K562 (cell line): ENCODE measurements at regions not wholly inside any gene's neighbourhood (a gene's known extent, or its start where the extent isn't known, plus 50 kb on each side); places are given as distances from the start of the nearest gene placed in this dataset.

ENCODE experiments used
- ATAC-seq: fragments of 200-7000 bp; cut with Tn5 transposase; 3 replicates; pipeline ENCODE4 v1.9.1; 2020; ENCODE audit warnings: moderate library complexity
- BruUV-seq: library from RNA; stranded (reverse); fragments of 400-500 nt; replicated peaks from 2 replicates; lab custom pipeline; 2021; lab: Mats Ljungman, UMichigan
- CTCF ChIA-PET: fragments of 300-600 bp; formaldehyde crosslinking; extraction: SDS; loops from one replicate; lab custom pipeline; 2021; ENCODE audit warnings: low intra/inter-chr PET ratio; lab: Yijun Ruan, JAX
- POLR2A ChIA-PET: fragments of 300-600, 350-650 bp; sonication (Branson Sonifier 250); formaldehyde crosslinking; extraction: SDS; loops from one replicate; lab custom pipeline; 2021; ENCODE audit warnings: antibody characterized with exemption, inconsistent platforms; lab: Yijun Ruan, JAX
- DNase-seq, 4 experiments: peaks; one replicate each; pipeline versions ENCODE4 v3.0.0 to v3.0.0-alpha.2; 2011 to 2018; ENCODE audit warnings: low spot score in 3 of 4, mixed read lengths in 3 of 4; ENCODE audit errors: extremely low read depth in 1 of 4
- FAIRE-seq: peaks from 2 replicates; lab custom pipeline; 2011; peaks lifted over from hg19 to GRCh38; lab: Jason Lieb, UNC
- H2AFZ ChIP-seq: 2 replicates; pipeline ENCODE4 v1.6.0; 2011; ENCODE audit warnings: low read depth, low read length, control low read depth, inconsistent platforms
- H3K27ac ChIP-seq: fragments of 200-600 bp; 3 replicates; pipeline ENCODE4 v1.8.0; 2011; ENCODE audit warnings: low read depth, mild to moderate bottlenecking, control low read depth, inconsistent platforms, low read length, moderate library complexity, mixed read lengths; ENCODE audit errors: extremely low read depth
- H3K27me3 ChIP-seq, 2 experiments: fragments of 300-600 bp in 1 of 2; 2 replicates in 1 of 2; 3 replicates in 1 of 2; pipeline versions ENCODE4 v1.6.0 to v1.8.0; 2011; ENCODE audit warnings: inconsistent platforms in 2 of 2, low read length in 2 of 2, mild to moderate bottlenecking in 1 of 2, mixed read lengths in 1 of 2, moderate library complexity in 1 of 2; ENCODE audit not compliant: control insufficient read depth in 2 of 2, insufficient read depth in 2 of 2
- H3K36me3 ChIP-seq: fragments of 300-600 bp; 3 replicates; pipeline ENCODE4 v1.8.0; 2011; ENCODE audit warnings: mild to moderate bottlenecking, low read length, inconsistent platforms; ENCODE audit not compliant: control insufficient read depth, insufficient read depth
- H3K4me1 ChIP-seq, 2 experiments: fragments of 200-600 bp in 1 of 2; replicated peaks in 1 of 2; 2 replicates in 1 of 2; 3 replicates in 1 of 2; pipeline versions ENCODE4 v1.5.1 to v1.8.0; 2011; ENCODE audit warnings: inconsistent platforms in 2 of 2, low read length in 2 of 2, mild to moderate bottlenecking in 1 of 2, mixed read lengths in 1 of 2, moderate library complexity in 1 of 2; ENCODE audit not compliant: control insufficient read depth in 2 of 2, insufficient read depth in 2 of 2
- H3K4me2 ChIP-seq: 2 replicates; pipeline ENCODE4 v1.6.1; 2011; ENCODE audit warnings: low read length, control low read depth, inconsistent platforms, mixed read lengths; ENCODE audit not compliant: insufficient read depth
- H3K4me3 ChIP-seq: fragments of 200-600 bp; sonication (generic), shearing (Covaris generic); 2 replicates; pipeline ENCODE4 v1.5.1; 2016; ENCODE audit warnings: control low read depth, inconsistent platforms
- H3K79me2 ChIP-seq: fragments of 200-600 bp; 3 replicates; pipeline ENCODE4 v1.8.0; 2011; ENCODE audit warnings: low read length, inconsistent platforms; ENCODE audit not compliant: control insufficient read depth, insufficient read depth
- H3K9ac ChIP-seq, 2 experiments: 2 replicates each; pipeline versions ENCODE4 v1.6.0 to v1.6.1; 2011; ENCODE audit warnings: low read depth in 2 of 2, low read length in 2 of 2, control low read depth in 1 of 2, inconsistent platforms in 1 of 2, mild to moderate bottlenecking in 1 of 2, mixed read lengths in 1 of 2; ENCODE audit not compliant: insufficient read depth in 1 of 2
- H3K9me1 ChIP-seq: one replicate; pipeline ENCODE4 v1.6.0; 2011; ENCODE audit warnings: inconsistent platforms, mild to moderate bottlenecking, low read length, moderate library complexity; ENCODE audit not compliant: control insufficient read depth, insufficient read depth
- H3K9me3 ChIP-seq: replicated peaks from 2 replicates; pipeline ENCODE4 v1.5.1; 2011; ENCODE audit warnings: low read depth, low read length, inconsistent platforms; ENCODE audit not compliant: control insufficient read depth, insufficient read depth
- H4K20me1 ChIP-seq: replicated peaks from 2 replicates; pipeline ENCODE4 v1.6.1; 2011; ENCODE audit warnings: low read length, inconsistent platforms, mixed read lengths; ENCODE audit not compliant: control insufficient read depth, insufficient read depth
- HMBOX1 ChIP-seq: sonication (generic); IDR thresholded peaks from 2 replicates; pipeline ENCODE4 v1.6.1; 2016
- MIER1 ChIP-seq: fragments of 450-650 bp; IDR thresholded peaks from 2 replicates; pipeline ENCODE4 v1.6.1; 2016; ENCODE audit warnings: antibody characterized with exemption, mild to moderate bottlenecking, low read depth
- SREBF1 ChIP-seq: fragments of 150-350 bp; IDR thresholded peaks from 2 replicates; pipeline ENCODE4 v1.6.1; 2014; ENCODE audit warnings: antibody characterized with exemption, low read depth, low read length, borderline replicate concordance
- ZNF592 ChIP-seq: fragments of 450-650 bp; IDR thresholded peaks from 2 replicates; pipeline ENCODE4 v1.6.1; 2017; ENCODE audit warnings: antibody characterized with exemption, mild to moderate bottlenecking
- WGBS: fragments of 100-300 bp; shearing (Covaris generic); methylation state at CpG from one replicate; pipeline ENCODE4 v1.1.6; 2016; ENCODE audit warnings: low coverage, mixed read lengths; ENCODE audit not compliant: insufficient coverage; ENCODE audit errors: missing lambda C conversion rate; 5-methylcytosine and 5-hydroxymethylcytosine counted together
- in situ Hi-C: fragments of 300-500 bp; cut with MboI; formaldehyde crosslinking; loops from 4 replicates; pipeline ENCODE4 v1.15.0; 2018; ENCODE audit warnings: inconsistent platforms, mixed read lengths
- intact Hi-C: fragments of 100-400 bp; cut with micrococcal nuclease; formaldehyde crosslinking; loops from 2 replicates; pipeline ENCODE4 v1.14.2; 2022

GRCh38 chr10:107434854-107435253 lies 270.3 kb upstream of the SORCS1 start:
- no peaks in the 10 kb centered on the region for H4K20me1 ChIP-seq
- H3K4me1 ChIP-seq: no peaks in the 10 kb centered on the region
- H3K9me3 ChIP-seq: no peaks in the 10 kb centered on the region
- H3K9ac ChIP-seq: no peak overlapping the region
- ChIA-PET POLR2A (no interaction called here), CTCF (no interaction called here)
- in situ Hi-C loops (no loop called here), intact Hi-C loops (no loop called here)
- no peak overlapping the region for H2AFZ ChIP-seq
- no peak overlapping the region for H3K4me2 ChIP-seq
- no TSS peak for BruUV-seq
- 0% methylated on average over 5 of the region's 5 CpGs for WGBS
- H3K4me3 ChIP-seq: no peak overlapping the region
- no peak overlapping the region for H3K27ac ChIP-seq
- no peak for FAIRE-seq
- no peak for DNase-seq
- no peaks in the 10 kb centered on the region for H3K36me3 ChIP-seq
- H3K27me3 ChIP-seq: no peaks in the 10 kb centered on the region
- H3K9me1 ChIP-seq: no peaks in the 10 kb centered on the region
- TF ChIP-seq ZNF592: no peak
- no peak for TF ChIP-seq MIER1
- no peak for TF ChIP-seq SREBF1
- TF ChIP-seq HMBOX1: no peak
- no peaks in the 10 kb centered on the region for H3K79me2 ChIP-seq
- ATAC-seq: no peak
